Lung microvascular endothelial cell (primary cell): ENCODE measurements at regions not wholly inside any gene's neighbourhood (a gene's known extent, or its start where the extent isn't known, plus 50 kb on each side); places are given as distances from the start of the nearest gene placed in this dataset.
"Not testable (repeated sequence)": the region's sequence is repeated elsewhere in the genome, so short reads cannot be mapped to it uniquely, and the experiment has no call there.

Source experiments
- DNase-seq, 2 donors: peaks; one replicate each; pipeline versions ENCODE4 v3.0.0 to v3.0.0-alpha.2; 2010; ENCODE audit warnings: low read depth in 2 of 2

DNA sequence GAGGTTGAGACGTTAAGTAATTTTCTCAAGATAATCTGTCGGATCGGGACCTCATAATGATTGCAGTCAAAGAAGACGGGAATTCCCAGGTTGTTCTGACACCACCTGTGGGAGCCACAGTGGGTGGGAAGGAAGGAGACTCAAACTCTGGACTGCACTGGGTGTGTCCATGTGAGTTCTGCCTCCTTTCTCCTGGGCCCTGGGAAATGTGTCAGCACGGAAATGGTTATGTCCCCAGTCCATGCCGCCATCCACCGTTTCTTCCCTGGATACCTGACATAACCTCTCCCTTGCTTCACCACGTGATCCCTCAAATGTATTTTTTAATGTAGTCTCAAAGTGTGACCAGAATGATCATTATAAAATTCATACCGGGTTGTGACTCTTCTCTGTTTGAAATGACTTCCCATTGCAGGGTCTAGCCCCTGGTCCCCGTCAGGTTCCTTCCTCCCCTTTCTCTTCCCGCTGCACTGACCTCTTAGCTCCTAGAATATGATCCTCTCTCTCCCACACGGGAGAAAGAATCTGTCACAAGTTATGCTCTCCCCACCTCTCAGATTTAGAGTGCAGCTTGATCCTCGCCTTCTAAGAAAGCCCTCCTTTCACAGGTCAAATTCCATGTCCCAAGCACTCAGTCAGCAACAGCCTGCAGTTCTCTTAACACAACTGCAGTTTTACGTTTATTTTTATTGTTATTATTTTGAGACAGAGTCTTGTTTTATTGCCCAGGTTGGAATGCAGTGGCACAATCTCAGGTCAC lies 820.0 kb upstream of the EEF2KMT start:
- DNase-seq: no peak

DNA sequence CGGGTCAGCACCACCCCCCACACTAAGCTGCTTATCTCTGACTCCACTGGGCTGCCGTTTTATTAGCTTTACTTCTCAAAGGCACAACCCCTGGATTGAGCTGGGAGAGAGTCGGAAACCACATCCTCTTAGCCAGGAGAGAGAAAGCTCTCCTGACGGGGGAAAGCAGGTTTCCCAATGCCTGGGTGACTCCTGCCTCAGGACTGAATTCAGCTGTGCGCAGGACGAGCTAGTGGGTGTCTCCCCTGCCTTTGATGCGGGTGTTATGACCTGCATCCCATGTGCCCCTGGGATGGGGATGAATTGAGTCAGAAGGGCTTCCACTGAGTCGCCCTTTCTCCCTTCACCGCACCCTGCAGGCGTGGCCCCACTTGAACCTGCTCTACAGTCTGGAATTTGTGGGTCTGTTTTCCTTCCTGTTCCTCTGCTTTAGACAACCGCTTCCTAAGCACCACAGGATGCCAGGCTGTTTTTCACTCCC lies 819.2 kb upstream of the EEF2KMT start:
- no peak for DNase-seq

DNA sequence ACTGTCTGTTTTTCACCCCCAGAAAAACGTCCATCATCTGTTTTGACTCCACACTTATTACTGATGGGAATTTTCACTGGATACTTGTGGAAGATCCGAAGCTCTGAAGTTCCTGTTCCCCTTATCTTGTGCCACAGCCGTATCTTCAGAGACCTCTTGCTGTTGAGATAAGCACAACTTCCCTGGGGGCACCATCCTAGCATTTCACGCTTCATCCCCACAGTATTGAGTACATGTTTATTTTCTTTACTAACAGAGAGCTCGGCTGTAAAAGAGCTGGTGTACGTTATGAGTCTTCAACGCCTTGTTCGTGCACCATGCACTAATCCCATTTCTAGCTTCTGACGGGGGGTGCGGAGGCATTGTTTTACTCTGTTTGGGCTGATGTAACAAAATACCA lies 813.6 kb upstream of the EEF2KMT start:
- DNase-seq: no peak

DNA sequence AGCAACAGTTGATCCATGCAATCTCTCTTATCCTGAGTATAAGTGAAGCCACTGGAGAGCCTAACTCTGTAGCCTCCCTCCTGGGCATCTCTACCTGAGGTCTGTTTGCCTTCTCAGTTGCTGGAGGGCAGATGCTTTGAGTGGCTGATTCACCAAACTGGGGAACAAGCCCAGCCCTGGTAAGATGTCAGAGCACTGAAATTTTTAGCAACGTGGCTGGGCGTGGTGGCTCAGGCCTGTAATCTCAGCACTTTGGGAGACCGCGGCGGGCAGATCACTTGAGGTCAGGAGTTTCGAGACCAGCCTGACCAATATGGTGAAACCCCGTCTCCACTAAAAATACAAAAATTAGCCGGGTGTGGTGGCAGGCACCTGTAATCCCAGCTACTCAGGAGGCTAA lies 812.0 kb upstream of the EEF2KMT start:
- DNase-seq: not testable (repeated sequence)

DNA sequence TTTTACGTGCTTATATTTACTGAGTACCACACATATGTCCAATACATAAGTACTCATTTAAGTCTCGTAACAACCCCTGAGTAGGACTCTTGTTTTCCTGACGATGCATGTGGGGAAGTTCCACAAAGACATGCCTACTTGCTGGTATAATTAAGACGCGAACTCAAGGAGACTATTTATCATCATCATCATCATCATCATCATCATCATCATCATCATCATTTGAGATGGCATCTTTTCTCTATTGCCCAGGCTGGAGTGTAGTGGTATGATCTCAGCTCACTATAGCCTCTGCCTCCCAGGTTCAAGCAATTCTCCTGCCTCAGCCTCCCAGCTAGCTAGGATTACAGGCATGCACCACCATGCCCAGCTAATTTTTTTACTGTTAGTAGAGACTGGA lies 809.9 kb upstream of the EEF2KMT start:
- no peak for DNase-seq

DNA sequence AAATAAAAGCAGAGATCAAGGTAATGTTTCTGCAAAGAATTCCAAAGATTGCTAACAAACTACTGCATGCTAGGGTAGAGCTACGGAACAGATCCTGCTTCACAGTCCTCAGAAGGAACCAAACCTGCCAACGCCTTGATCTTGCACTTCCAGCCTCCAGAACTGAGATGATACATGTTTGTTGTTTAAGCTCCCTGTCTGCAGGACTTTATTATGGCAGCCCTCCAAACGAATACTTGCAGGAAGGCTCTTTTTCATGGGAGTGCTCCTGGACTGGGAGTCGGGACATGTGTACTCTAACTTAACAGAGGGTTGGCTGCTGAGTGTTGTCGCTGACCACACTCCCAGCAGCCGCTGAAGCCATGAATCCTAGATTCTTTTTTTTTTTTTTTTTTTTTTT lies 808.8 kb upstream of the EEF2KMT start:
- no peak for DNase-seq

DNA sequence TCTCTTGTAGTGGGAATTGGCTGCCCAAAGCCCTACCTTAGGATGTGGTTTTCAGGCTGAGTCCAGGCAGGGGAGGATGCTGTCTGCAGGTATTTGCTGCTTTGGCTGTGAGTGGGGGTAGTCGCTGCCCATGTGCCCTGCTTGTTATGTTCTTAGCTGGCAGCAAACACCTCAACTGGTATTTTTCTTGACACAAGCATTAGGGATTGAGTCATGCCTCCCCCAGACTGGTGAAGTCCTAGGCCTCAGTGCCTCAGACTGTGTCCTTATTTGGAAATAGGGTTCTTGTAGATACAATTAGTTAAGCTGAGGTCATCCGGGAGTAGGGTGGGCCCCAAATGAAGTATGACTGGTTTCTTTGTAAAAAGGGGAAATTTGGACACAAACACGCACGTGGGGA lies 808.3 kb upstream of the EEF2KMT start:
- no peak for DNase-seq

DNA sequence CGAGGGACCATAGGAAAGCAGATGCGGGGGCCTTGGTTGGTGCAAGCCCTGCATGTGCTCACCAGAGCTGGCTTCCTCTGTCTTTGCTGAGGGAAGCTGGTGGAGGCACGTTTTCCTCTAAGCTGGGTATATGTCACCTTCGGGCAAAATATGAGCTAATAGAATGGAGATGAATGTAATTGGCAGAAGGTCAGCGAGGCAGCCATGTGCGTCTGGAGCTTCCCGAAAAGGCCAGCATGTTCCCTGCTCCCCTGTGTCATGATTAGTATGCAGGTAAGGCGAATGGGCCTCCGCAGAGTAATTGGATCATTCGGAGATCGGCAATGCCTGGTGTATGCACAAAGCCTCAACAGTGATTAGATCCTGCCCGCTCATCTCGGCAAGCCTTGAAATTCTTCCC lies 806.2 kb upstream of the EEF2KMT start:
- DNase-seq: no peak

DNA sequence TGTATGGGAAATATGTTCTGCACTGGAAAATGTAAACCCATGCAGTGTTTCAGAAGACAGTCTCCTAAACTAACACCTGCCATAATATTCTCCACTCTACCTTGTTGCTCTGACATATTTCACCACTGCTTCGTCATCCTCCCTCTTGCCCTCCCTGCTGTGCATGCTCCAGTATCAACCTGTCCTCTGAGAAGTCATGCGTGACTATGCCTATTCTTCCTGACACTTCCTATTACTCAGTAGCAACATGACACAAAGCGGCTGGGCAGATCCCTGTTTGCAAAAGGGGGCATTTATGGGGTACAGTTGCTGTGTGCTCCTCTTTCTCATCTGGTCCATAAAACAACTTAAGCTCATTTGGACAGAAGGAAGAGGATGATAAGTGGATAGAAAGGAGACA lies 805.6 kb upstream of the EEF2KMT start:
- DNase-seq: no peak

DNA sequence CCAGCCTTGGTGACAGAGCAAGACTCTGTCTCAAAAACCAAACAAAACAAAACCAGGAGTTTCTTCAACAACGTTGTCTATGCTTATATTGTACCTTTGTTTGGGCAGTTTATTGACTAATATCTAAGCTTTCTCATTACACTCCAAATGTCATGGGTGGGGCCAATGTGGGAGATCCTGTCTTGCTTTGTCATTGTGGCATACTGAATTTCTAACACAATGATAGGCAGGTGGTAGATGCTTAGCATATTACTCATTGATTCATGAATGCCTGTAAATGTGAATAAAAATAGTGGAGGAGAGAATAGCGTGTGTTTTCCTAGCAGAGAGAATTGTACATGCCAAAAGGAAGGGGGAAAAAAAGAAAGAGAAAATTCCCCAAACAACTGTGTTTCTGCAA lies 802.5 kb upstream of the EEF2KMT start:
- no peak for DNase-seq

DNA sequence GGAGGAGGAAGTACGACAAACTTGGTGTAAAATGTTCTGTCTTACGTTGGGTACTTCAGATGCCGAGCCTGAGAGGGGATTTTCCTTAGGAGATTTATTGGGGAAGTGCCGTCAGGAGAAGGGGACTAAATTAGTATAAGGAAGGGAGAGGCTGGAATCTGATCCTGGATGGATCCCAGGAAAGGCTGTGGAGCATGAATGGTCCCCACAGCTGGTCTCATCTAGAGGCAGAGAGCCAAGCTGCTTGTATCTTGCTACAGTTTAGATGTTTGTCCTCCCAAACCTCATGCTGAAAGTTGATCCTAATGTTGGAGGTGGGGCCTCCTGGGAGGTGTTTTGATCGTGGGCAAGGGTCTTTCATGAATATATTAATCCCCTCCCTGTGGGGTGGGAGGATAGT lies 798.4 kb upstream of the EEF2KMT start:
- DNase-seq: no peak

DNA sequence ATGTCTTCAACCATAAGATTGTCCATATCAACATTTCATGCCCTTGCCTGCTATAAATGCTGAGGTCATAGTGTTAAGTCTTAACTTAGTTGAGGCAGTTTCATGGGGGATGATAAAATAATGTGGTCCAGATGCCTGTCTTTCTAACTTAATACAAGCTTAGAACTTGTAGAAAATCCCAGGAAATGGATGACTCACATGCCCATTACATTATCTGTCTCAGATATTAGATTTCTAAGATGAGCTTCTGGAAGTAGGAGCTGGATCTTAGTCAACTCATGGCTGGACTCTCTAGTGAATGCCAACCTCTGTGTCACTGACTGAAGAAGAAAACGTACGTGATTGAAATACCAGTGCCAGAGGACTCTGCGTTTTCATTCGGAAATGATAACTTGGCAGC lies 797.5 kb upstream of the EEF2KMT start:
- DNase-seq: no peak

DNA sequence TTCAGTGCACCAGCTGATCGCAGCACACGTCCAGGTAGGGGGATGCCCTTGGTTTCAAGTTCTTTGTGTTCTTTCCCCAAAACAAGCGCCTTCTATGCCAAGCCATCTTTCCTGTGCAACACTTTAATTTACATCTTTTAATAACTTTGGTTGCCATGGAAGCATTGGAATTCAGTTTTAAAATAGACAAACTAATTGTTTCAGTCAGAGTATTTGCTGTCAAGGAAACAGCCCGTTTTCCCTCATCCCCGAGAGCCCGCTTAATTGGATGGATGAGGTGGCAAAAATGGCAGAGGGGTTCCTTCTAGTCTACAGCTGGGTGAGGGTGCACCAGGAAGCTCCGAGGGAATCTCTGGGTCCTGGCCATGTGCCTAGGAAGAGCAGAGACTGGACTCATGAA lies 793.7 kb upstream of the EEF2KMT start:
- DNase-seq: no peak

DNA sequence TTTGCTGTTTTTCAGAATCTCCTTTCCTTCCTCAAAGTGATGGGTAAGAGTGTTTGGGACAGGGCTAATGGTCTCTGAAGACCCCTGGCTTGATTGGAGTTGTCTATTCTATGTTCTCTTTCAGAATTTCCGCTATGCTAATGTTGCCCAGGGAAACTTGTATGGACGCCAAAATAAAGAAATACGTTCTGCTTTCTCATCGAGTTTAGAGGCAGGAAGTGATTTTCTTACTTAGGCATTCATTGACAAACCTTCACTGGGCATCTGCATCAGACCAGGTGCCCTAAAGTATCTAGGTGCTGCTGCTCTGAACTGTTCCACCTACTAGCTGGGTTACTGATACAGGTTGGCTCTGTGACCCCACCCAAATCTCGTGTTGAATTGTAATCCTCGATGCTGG lies 787.9 kb upstream of the EEF2KMT start:
- DNase-seq: no peak

DNA sequence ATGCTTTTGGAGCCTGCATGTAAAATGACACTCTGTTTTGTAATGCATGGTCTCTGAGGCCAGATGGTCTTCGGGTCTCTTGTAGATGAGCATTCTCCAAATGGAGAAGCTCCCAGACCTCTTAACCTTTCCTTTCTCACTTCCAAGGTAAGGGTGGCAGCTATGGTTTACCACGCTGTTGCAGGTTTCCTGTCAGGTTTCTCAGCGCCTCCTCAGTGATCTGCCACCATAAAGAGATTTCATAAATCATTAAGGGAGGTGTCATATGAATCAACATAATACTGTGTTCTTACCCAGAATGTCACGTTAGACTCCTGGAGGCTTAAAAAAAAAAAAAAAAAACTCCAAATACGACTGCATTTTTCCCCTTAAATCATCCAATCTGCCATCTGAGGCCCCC lies 787.4 kb upstream of the EEF2KMT start:
- no peak for DNase-seq

DNA sequence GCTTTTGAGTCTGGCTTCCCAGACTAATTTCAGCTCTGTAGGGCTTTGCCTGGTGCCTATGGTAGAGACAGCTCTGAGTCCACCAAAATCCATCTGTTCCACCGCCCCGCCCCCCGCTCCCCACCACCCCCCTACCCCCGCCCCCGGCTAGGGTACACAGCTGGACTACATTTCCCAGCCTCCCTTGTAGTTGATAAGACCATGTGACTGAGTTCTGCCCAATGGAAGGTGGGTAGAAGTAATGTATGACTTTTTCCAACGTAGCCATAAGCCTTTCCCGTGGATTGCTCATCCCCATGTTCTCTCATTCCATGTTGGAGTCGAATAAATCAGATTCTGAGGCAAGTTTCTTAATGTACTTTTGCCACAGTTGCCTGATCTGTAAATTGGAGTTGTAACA lies 786.7 kb upstream of the EEF2KMT start:
- no peak for DNase-seq

DNA sequence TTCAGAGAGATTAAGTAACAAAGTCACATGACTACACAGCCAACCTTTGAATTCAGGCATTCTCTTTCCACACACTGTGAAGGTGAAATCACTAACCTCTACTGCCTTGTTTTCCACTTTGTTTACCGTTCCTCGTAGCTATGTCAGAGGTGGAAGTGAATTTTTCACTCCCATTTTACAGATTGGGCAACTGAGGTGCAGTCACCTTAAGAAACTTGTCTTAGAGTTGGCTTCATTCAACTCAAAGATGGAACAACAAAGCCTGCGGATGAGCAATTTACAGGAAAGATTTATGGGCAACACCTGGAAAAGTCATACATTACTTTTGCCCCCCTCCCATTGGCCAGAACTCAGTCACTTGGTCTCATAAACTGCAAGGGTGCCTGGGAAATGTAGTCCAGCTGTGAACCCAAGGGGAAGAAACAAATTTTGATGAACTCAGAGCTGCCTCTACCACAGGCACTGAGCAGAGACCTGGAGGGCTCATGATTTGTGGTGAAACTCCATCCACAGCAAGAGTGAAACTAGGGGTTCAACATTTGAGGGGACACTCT lies 784.6 kb upstream of the EEF2KMT start:
- DNase-seq: no peak

DNA sequence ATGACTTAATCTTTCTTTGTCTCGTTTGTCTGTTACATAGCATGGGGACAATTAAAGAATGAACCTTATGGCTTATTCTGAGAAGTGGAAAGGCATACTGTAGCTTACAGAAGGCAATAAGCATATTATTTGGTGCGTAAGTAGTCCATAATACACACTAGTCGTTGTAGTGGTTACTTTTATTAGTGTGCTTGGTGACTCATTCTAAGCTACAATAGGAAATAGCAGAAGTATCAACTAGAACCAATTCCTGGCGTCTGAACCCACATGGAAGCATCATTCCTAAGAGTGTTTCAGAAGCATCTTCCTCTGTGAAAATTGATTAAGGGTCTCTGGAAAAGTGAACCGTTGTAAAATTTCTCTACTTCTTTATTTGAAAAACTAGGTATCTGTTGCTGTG lies 777.8 kb upstream of the EEF2KMT start:
- no peak for DNase-seq

DNA sequence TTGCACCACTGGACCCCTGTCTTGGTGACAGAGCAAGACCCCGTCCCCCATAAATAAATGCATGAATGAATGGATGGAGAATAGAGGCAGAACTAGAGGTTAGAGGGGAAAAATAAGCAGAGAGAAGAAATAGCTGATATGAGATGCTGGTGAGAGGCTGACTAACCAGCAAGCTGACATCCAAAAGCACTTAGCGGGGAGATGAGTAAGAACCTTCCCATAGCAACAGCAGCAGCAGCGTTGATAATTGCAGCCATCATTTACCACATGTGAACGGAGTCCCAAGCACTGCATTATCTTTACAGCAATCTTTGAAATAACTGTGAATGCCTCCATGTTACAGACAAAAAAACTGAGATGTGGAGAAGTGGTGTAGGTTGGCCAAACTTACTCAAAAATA lies 777.3 kb upstream of the EEF2KMT start:
- no peak for DNase-seq

DNA sequence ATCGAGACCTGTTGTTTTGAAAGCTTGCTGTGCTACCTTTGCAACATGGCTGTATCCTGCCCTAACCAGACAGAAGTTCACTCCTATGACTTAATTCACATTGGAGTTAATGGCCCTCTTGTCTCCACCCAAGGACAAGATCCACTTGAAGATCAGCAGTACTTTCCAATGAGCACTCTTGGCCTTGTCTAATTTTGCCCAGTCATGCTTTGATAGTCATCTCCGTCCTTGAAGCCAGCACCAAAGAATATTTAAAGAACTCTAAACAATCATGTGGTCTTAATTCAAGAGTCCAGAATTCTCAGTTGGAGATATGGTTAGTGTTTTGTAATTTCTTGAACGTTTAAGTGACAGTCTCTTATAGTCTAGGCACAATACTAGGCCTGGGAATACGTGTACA lies 775.6 kb upstream of the EEF2KMT start:
- DNase-seq: no peak

DNA sequence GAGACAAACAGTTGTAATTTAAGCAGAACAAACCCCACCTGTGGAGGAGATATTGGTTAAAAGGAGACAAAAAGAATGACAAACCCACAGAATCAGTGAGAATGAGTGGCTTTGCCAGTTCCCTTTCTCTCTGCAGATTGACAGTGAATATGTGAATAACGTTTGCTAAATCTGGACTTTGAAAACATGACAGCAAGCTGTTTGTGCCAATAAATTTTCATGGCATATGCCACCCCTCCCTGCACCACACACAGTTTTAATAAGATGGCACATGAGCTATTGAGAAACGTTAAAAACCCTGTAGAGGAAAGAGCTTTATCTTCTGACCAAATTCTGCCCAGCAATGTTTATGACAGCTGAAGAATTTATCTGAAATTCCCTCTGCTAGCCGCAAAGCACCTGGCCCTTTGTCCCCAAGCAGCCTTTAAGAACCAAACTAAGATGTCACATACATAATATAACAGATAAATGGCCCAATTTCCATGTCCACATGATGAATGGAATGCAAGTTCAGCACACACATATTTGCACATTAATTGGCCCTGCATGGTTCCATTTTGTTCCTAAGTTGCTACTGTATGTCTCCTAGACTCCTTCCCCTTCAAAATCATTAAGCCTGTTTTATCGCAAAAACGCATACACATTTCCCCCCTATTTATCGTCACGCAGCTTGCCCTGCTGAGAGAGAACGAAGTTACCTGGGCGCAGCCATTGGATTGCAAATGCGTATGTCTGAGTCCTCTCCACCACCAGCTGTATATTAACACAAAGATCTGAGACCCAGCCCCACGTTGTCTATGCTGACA lies 773.5 kb upstream of the EEF2KMT start:
- no peak for DNase-seq

DNA sequence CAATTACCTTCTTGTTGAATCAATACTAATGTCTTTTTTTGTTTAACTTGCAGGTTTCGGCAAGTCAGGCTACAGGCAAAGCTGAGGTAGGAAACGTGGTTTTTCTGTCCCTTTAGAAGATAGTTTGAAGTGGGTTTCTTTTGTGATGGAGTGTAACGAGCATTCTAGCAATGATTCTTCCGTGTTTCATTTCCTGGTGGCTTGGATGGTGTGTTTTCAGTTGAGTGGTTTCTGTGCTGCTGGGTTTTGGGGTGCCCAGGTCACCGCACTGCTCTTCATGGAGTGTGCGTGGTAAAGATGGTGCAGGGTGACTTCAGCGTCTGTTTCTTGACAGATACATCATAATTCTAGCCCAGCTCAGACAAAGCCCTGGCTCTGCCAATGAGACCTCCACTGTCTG lies 769.7 kb upstream of the EEF2KMT start:
- no peak for DNase-seq

DNA sequence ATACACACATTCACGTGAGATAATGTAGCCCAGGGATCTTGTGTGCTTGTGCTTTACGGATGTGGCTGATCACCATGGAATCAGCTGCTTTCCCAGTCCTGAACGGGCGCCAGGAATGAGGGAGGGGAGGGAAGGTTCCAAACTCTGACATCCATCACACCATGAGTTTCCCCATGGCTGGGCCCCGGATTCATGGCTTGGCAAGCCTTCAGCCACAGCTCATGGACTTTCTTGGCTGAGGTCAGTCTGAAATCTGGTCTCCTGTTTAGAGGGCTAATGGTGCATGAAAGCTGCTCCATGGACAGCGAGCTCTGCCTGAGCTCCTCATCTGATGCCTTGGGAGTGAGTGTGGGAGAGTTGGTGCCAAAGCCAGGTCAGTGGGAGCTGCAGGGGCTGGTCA lies 767.6 kb upstream of the EEF2KMT start:
- no peak for DNase-seq
